GM19238 (cell line): ENCODE measurements at regions not wholly inside any gene's neighbourhood (a gene's known extent, or its start where the extent isn't known, plus 50 kb on each side); places are given as distances from the start of the nearest gene placed in this dataset.
"Not testable (repeated sequence)": the region's sequence is repeated elsewhere in the genome, so short reads cannot be mapped to it uniquely, and the experiment has no call there.

Experiments
- DNase-seq: peaks from one replicate; pipeline ENCODE4 v3.0.0; 2011; ENCODE audit warnings: low spot score; ENCODE audit not compliant: insufficient read length

DNA sequence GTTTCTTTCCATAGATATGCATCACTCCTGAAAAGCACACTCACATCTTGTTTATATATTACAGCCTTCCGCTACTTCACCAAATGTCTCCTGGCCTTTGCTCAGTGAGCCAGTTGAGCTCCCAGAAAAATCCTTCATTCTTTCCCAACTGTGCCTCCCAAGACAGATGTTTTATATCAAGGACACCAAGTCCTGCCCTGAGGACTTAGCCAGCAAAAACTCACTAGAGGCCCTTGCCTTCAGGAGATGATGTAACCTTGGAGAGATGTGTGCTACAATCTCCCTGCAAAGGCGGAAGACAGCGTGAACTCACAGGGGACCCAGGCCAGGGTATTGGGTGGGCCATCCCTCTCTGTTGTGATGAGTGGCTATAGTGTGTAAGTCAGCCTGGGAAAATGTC lies 86.1 kb upstream of the CTAGE1 start:
- DNase-seq = no peak

DNA sequence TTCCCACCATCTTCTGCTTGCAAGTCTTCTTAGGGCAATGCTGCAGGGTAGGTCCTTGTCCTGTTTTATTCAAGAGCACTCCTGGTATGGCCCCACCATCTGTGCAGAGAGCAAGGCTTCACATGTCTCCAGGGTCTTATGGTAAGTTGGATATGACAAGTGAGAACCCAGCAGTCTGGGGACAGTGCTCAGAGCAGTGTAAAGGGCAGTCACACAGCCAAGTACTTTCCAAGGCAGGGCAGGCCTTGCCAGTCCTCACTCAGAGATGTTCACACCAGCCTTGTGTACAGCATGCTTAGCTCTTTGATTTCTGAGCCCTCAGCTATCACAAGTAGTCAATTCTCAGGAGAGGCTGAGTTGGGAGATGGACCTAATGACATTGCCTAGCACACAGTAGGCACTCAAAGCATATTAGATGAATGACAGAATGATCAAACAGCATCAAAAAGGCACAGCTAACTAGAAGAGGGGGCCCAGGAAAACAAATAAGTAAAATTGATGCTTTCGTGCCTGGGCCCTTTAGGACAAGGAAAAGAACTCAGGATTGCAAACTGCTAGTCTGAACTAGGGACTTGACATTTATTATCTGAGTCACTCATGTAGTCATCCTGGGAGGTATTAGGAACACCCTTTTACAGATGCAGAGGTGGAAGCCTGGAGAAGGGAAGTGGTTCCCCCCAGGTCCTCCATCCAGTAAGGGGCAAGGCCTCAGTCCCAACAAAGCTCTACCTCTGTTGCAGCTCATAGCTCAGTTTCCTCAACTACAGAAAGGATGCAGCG lies 86.7 kb upstream of the CTAGE1 start:
- DNase-seq = no peak

DNA sequence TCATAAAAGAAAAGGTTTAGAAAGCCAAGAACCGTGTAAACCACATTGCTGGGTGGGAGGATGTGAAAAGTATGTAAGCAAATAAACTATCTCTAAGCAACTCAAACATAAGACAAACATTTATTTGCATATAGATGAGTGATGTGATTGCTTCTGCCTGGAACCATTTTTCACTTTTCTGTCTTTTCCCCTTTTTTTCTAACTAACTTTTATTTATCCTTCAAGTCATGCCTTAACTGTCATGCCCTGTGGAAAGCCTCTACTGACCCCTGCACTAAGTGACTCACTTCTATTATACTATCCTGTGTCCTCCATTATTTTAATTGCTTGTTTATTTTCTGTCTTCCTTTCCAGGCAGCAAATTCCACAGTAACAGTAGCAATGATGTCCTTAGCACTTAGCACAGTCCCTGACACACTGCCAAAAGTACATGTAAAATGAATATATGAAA lies 87.5 kb upstream of the CTAGE1 start:
- DNase-seq = no peak

DNA sequence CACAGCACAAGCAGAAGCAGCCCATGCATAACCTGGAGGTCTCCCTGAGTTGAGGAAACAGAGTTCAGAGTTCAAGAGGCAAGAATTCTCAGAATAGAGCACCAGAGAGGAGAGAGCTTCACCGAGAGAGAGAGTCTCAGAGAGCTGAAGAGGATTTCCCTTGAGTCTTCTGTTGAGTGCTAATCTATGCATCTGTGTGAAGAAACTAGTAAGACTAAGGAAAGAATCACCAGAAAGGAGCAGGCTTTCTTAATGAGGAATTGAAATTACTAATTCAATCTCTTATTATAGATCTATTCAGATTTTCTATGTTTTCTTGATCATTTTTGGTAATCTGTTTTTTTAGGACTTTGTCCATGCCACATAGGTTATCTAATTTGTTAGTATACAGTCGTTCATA lies 89.3 kb upstream of the CTAGE1 start:
- DNase-seq = no peak

DNA sequence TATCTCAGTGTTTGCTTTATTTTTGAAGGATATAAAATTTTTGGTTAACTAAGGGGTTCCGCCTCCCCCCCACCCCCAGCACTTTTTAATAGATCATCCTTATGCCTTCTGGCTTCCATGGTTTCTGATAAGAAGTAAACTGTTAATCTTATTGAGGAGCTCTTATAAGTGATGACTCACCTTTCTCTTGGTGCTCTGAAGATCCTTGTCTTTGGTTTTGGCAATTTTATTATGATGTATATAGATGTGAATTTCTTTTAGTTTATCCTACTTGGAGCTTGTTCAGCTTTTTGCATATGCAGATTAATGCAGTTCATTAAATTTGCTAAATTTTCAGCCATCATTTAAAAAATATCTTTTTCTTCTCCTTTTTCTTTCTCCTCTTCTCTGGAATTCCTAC lies 91.7 kb upstream of the CTAGE1 start:
- no peak for DNase-seq

DNA sequence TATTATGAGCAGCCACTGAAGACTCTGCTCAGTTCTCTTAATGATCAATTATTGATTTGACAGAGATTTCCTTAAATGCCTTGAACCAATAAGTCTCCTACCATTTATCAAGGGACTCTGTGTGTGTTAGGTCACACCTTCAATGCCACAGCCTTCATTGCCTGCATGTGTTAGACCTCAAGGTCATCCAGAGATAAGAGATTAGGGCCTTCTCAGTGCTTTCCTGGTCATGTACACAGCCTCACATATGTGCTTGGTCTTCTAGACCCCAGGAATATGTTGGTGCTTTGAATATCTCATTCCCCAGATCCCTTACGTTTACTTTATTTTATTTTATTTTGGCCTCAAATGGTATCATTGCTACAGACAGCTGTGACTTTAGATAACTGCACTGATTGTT lies 93.0 kb upstream of the CTAGE1 start:
- DNase-seq = no peak

DNA sequence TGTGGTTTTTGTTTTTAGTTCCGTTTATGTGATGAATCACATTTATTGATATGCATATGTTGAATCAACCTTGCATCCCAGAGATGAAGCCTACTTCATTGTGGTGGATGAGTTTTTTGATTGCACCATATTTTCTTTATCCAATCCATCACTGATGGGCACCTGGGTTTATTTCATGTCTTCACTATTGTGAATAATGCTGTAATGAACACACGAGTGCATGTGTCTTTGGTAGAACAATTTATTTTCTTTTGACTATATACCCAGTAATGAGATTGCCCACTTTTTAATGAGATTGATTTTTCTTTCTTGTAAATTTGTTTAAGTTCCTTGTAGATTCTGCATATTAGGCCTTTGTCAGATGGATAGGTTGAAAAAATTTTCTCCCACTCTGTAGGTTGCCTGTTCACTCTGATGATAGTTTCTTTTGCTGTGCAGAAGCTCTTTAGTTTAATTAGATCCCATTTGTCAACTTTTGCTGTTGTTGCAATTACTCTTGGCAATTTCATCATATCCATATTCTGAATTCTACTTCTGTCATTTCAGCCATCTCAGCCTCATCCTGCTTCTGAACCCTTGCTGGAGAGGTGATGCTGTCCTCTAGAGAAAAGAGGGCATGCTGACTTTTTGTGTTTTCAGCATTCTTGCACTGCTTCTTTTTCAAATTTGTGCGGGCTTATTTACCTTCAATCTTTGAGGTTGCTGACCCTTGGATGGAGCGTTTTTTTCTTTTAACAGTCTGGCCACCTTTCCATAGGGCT lies 96.2 kb upstream of the CTAGE1 start:
- no peak for DNase-seq

DNA sequence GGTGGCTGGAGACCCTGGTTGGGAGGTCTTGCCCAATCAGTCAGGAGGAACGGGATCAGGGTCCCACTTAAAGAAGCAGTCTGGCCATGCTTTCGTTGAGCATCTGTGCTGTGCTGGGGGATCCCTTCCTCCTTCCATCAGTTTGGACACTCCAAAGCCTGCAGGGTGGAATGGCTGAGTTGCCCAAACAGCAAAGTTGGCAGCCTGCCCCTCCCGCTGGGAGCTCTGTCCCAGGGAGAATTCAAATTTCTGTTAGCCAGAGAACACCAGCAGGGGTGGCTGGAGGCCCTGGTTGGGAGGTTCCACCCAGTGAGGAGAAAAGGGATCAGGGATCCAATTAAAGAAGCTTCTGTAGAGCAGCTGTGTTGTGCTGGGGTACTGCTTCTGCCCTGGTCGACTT lies 96.9 kb upstream of the CTAGE1 start:
- no peak for DNase-seq

DNA sequence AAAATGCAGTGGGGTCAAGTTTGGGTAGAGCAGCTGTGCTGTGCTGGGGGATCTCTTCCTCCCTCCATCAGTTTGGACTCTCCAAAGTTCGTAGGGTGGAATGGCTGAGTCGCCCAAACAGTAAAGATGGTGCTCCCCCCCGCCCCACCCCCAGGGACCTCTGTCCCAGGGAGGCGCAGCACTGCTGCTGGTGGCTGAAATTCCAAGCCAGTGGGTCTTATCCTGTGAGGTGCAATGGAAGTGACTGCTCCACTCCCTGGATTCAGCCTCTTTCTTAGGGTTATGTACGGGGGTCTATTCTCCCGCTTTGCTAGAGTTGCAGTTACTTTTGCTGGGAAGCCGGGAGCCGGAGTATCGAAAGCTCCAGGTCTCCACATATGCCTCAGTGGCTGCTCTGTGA lies 97.5 kb upstream of the CTAGE1 start:
- no peak for DNase-seq

DNA sequence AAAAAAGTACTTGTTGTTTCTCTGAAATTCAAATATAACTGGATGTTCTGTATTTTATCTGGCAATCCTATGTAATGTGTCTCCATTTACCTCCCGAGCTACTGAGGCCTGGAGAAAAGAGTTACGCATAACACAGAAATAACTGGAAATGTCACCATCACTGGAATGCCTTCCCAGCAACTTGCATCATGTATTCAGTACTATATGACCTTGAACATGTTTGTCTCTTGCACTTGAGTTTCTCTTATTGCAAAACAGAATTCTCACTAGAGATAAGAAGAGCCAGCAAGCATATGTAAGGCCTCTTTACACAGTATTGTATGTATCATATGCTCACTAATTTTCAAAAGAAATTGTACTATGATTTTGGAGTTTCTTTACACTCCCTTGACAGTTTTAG lies 99.6 kb upstream of the CTAGE1 start:
- DNase-seq = no peak

DNA sequence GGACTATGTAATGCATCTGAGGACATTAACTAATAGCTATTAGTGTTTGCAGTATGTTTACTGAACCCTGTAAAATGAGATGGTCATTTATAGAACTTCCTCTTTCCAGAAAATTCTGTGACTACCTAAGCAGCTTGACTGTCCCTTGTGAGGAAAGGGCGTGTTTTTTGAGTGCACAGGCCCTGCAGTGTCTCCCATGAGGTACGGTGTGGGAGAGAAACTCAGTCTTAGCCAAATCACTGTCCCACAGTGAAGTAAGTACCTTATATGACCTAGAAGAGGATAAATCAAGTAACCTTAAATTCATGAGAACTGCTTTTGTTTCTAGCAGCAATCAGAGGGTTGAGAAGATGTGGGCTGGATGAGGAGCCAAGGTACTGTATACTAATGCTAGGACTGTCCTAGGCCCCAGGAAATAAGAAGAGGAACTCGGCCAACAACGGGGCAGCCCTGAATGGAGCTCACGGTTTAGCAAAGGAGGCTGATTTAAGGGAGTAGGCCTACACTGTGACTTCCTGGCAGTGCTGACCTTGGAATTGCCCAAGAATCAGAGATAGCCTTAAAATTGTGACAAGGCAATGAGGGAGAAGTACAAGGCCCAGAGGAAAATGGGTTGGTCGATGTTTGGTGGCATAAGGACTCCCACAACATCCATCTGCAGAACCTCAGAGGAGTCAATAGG lies 103.5 kb upstream of the CTAGE1 start:
- no peak for DNase-seq

DNA sequence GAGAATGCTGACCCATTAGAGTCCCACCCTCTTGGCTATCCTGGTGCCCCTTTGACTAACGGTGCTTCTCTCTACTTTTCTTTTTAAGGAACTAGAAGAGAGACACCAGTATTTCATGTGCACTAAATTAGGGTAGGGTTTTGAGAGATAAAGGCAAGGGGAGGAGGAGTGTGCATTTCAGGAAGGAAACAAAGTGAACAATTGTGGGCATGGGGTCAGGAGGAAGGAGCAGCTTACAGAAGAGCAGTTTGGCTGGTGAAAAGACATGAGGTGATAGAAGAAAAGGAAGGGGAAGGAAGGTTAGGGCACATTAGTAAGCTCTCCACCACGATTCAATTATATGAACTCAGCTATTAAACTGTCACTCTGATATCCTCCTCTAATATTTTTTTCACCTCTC lies 105.8 kb upstream of the CTAGE1 start:
- DNase-seq = no peak

DNA sequence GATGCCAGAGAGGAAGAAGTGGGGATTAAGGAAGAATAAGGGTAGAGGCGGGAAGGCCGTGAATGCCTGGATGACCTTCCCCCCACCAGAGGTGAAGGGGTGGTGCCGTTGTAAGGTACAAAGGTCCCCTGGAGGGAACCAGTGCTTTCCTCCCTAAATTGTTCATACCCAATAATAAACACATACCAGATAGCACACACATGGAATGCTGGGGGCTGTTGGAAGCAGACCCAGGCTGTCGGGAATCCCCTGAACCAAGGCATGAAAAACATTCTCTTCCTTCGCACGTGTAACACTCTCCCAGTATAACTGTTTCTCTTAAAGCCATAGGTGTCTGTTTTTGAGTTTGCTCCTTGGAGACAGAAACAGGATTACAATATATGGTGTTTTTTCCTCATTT lies 107.1 kb upstream of the CTAGE1 start:
- no peak for DNase-seq

DNA sequence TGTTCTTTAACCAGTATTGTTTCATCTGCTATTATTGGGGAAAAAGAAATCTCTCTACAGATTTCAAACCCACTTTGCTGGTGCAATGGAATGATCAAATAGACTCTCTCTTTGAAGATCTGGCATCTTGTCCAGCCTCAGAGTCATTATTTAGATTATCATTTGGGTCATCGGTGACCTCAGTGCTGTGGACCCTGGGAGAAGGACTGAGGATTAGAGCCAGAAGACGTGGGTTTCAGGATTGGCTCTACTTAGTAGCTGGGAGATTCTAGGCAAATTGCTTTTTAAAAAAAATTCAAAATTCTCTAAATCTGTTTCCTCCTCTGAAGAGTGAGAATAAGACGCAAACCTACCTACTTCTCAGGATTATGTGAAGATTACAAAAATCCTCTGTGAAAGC lies 107.6 kb upstream of the CTAGE1 start:
- no peak for DNase-seq

DNA sequence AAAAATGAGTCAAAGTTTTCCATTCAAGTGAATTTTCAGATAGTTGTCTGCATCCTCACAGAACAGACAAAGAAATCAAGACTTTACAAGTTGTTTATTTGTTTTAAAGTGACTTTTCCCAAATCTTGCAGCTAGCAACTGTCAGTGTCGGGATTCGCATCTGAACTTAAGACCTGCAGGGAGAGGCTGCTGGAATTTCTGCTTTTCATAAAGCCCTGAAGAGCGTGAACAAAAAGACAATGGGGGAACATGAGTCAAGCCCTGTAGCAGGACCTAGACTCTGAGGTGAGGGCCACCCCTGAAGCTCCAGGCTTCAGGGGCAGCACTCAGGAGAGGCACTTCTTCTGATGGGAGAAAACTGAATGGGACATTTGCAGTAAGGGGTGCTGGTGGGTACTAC lies 108.2 kb upstream of the CTAGE1 start:
- DNase-seq = no peak

DNA sequence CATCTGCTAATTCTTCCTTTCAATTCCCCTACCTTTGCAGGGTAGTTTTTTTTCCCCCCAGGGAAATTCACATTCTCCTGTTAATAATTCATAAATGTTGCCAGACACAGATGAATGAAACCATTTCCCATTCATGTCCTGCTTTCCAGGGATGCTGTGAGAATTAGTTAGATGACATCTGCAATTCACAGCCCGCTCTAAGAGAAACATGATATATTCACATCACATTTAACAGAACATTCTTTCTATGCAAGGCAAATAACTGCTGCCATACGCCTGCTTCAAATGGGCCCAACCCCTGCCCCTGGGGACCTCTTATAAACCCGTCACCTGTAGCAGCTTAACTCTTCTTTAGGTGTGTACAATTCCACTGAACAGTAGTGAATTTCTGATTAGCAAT lies 110.6 kb upstream of the CTAGE1 start:
- DNase-seq = no peak

DNA sequence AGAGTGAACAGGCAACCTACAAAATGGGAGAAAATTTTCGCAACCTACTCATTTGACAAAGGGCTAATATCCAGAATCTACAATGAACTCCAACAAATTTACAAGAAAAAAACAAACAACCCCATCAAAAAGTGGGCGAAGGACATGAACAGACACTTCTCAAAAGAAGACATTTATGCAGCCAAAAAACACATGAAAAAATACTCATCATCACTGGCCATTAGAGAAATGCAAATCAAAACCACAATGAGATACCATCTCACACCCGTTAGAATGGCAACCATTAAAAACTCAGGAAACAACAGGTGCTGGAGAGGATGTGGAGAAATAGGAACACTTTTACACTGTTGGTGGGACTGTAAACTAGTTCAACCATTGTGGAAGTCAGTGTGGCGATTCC lies 117.0 kb upstream of the CTAGE1 start:
- DNase-seq = not testable (repeated sequence)

DNA sequence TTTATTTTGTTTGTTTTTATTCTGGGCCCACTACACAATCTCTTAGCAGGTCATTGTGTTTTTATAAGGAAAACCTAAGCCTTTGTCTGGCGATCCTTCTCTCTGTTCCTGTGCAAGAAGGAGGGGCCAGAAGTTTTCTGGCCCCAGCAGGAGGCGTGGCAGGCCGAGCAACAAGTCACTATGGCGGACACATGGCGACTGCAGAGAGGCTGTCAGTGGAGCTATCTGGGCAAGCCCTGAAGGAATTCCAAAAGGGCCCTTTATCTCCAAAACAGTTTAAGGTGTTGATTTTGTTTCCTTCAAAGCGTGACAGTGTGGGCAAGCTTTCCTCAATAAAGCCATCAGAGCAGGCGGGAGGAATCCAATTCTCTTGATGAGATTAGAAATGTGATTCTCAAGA lies 118.8 kb upstream of the CTAGE1 start:
- DNase-seq = no peak

DNA sequence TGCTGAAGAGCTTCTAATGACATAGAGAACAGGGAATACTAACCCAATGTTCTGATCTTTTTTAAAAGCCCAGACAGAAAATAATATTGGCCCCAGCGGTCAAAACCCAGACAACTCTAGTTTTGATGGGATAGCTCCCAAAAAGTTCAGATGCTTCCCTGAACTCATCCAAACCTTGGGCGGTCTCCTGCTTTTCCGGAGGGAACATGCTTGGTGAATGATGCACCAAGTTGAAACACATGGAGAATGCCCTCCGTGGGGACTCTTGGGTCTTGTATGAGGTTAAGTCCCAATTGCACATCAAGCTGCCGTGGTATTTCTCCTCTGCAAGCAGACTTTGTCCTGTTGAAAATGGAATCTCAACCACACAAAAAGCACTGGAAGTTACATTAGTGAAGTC lies 120.7 kb upstream of the CTAGE1 start:
- DNase-seq = no peak

DNA sequence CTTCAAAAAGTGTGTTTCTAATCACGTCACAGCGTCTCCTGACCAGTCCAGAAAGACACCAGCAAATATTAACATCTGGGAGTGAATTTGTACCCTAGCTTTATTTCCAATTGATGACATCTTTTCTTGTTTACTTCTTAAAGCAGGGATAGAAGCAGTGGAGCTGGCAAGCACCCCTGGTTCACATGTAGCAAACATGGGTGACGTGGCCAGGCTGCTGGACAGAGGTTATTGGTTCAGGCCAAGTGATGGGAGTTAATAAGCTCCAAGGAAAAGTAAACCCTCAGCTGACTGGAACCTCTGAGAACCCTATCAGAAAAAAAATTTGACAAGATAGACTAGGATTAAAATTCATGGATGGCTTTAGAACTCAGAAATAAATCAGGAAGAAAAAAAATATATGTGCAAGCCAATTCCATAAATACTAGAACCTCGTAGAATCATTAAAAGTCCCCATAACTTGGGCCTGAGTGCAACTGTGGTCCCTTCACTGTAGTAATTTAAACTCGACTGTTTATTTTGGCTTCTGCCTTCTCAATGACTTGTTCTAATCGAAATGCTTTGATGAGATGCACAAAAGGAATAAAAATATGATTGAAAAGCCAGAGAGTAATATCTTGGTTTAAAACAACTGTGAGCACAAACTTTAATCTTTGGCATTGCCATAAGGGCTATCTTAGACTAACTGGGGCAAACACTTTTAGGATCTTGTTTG lies 121.5 kb upstream of the CTAGE1 start:
- DNase-seq = no peak

DNA sequence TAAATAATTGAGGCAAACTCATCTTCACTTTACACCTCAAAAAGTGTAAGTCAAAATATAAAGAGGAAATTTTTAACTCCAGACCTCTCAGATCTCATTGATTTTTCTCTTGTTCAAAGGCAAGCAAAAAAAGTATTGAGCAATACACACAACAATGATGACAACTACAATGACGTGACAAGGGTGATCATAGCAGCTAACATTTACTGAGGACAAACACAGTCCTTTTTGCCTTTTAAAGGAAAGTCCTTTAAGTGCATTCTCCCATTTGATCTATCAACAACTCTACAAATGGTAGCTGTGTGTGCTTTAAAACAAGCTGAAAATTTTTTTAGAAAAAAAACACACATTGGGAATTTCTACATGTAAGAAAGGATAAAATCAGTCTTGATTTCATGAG lies 123.5 kb upstream of the CTAGE1 start:
- no peak for DNase-seq

DNA sequence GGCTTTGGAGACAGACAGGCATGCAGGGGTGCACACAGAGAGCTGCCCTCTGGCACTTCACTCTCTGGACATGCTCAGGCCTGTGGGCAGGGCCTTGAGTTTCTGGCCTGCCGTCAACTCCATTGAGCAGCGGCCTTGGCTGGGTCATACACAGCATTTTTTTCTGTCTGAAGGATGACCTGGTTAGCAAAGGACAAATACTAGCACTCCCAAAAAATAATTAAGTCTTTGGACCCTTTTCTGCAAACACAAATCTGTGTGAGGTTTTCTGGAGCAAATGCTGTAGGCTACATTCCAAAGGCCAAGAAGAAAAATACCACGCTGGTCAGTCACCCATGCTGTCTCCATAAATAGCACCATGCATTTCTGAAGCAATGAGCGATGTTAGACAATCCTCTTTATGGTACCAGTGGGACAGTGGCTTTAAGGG lies 124.7 kb upstream of the CTAGE1 start:
- no peak for DNase-seq
